HEK293 (cell line): ENCODE measurements at regions not wholly inside any gene's neighbourhood (a gene's known extent, or its start where the extent isn't known, plus 50 kb on each side); places are given as distances from the start of the nearest gene placed in this dataset.

ENCODE experiments used
- CTCF ChIP-seq: fragments of 450-650 bp; formaldehyde crosslinking; IDR thresholded peaks from 2 replicates; pipeline ENCODE4 v1.5.1; 2016; ENCODE audit warnings: missing biosample characterization, missing genetic modification characterization
- ZBTB8A ChIP-seq: fragments of 450-650 bp; formaldehyde crosslinking; IDR thresholded peaks from 2 replicates; pipeline ENCODE4 v1.5.1; 2016; ENCODE audit warnings: missing biosample characterization, missing genetic modification characterization
- ZEB2 ChIP-seq: fragments of 450-650 bp; formaldehyde crosslinking; IDR thresholded peaks from 2 replicates; pipeline ENCODE4 v1.5.1; 2016; ENCODE audit warnings: missing biosample characterization, missing genetic modification characterization
- ZFP37 ChIP-seq: fragments of 450-650 bp; formaldehyde crosslinking; IDR thresholded peaks from 2 replicates; pipeline ENCODE4 v1.5.1; 2016; ENCODE audit warnings: missing biosample characterization, missing genetic modification characterization
- ZNF175 ChIP-seq: fragments of 450-650 bp; formaldehyde crosslinking; IDR thresholded peaks from 2 replicates; pipeline ENCODE4 v1.5.1; 2016; ENCODE audit warnings: missing biosample characterization, missing genetic modification characterization
- ZNF530 ChIP-seq: fragments of 450-650 bp; formaldehyde crosslinking; IDR thresholded peaks from 2 replicates; pipeline ENCODE4 v1.5.1; 2016; ENCODE audit warnings: low read depth, missing biosample characterization, missing genetic modification characterization
- ZNF658 ChIP-seq: fragments of 450-650 bp; formaldehyde crosslinking; IDR thresholded peaks from 2 replicates; pipeline ENCODE4; 2016; ENCODE audit warnings: missing biosample characterization, missing genetic modification characterization
- ZNF670 ChIP-seq: fragments of 450-650 bp; formaldehyde crosslinking; IDR thresholded peaks from 2 replicates; pipeline ENCODE4 v1.5.1; 2016; ENCODE audit warnings: missing biosample characterization, missing genetic modification characterization, low read depth
- TF ChIP-seq, protein P1 (sequence below): IDR thresholded peaks from 2 replicates; pipeline ENCODE4 v1.6.1; 2011; ENCODE audit warnings: mild to moderate bottlenecking, low read depth, low read length, borderline replicate concordance
- TF ChIP-seq, protein P2 (sequence below): fragments of 450-650 bp; formaldehyde crosslinking; IDR thresholded peaks from 2 replicates; pipeline ENCODE4 v1.5.1; 2016; ENCODE audit warnings: missing biosample characterization, missing genetic modification characterization

DNA sequence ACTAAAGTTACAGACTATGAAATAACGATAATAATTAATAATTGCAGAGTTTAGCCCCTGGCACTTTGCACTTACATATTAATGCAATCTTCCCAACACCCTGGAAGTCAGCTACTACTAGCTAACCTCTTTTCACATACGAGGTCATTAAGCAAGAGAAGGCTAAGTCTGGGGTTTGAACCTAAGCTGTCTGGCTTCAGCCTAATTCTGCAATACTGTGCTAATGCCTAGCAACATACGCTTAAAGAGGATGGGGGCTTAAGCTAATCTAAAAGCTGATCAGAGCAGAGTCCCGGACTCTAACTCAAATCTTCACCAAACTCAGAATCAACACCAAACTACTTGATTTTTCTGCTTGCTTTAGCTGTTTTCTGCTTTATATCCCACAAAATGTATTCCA, 168.7 kb upstream of the GNAI1 start:
- TF ChIP-seq, protein P1, sequence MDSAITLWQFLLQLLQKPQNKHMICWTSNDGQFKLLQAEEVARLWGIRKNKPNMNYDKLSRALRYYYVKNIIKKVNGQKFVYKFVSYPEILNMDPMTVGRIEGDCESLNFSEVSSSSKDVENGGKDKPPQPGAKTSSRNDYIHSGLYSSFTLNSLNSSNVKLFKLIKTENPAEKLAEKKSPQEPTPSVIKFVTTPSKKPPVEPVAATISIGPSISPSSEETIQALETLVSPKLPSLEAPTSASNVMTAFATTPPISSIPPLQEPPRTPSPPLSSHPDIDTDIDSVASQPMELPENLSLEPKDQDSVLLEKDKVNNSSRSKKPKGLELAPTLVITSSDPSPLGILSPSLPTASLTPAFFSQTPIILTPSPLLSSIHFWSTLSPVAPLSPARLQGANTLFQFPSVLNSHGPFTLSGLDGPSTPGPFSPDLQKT, result no peak
- TF ChIP-seq CTCF (tag by site-specific recombination) (no peak), ZNF175 (no peak), ZNF670 (tag by site-specific recombination) (no peak), ZBTB8A (tag by site-specific recombination) (no peak), ZFP37 (tag by site-specific recombination) (no peak), ZNF658 (no peak), ZEB2 (tag by site-specific recombination) (no peak), ZNF530 (tag by site-specific recombination) (no peak)
- TF ChIP-seq, protein P2, sequence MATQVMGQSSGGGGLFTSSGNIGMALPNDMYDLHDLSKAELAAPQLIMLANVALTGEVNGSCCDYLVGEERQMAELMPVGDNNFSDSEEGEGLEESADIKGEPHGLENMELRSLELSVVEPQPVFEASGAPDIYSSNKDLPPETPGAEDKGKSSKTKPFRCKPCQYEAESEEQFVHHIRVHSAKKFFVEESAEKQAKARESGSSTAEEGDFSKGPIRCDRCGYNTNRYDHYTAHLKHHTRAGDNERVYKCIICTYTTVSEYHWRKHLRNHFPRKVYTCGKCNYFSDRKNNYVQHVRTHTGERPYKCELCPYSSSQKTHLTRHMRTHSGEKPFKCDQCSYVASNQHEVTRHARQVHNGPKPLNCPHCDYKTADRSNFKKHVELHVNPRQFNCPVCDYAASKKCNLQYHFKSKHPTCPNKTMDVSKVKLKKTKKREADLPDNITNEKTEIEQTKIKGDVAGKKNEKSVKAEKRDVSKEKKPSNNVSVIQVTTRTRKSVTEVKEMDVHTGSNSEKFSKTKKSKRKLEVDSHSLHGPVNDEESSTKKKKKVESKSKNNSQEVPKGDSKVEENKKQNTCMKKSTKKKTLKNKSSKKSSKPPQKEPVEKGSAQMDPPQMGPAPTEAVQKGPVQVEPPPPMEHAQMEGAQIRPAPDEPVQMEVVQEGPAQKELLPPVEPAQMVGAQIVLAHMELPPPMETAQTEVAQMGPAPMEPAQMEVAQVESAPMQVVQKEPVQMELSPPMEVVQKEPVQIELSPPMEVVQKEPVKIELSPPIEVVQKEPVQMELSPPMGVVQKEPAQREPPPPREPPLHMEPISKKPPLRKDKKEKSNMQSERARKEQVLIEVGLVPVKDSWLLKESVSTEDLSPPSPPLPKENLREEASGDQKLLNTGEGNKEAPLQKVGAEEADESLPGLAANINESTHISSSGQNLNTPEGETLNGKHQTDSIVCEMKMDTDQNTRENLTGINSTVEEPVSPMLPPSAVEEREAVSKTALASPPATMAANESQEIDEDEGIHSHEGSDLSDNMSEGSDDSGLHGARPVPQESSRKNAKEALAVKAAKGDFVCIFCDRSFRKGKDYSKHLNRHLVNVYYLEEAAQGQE (tag by site-specific recombination), result no peak
